ENCODE measurements at regions not wholly inside any gene's neighbourhood (a gene's known extent, or its start where the extent isn't known, plus 50 kb on each side); places are given as distances from the start of the nearest gene placed in this dataset.

DNA sequence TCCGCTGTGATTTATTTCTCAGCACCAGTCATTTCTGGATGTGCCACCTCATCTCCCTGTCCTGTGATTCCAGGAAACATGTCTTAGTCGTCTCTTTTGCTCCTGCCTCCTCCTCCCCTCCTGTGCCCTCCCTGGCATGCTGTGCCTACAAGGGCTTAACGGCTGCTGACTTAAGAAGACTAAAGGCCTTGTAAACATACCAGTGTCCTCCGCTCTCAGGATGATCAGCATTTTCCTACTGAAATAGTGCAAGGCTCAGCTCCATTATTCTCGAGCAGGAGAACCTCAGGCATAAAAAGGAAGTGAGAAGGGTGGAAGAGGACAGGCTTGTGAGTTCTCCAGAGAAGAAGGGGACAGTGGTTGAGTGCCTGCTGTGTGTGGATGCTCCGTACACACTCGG lies 61.6 kb upstream of the RUNX3 start:
- TF ChIP-seq, protein P1, sequence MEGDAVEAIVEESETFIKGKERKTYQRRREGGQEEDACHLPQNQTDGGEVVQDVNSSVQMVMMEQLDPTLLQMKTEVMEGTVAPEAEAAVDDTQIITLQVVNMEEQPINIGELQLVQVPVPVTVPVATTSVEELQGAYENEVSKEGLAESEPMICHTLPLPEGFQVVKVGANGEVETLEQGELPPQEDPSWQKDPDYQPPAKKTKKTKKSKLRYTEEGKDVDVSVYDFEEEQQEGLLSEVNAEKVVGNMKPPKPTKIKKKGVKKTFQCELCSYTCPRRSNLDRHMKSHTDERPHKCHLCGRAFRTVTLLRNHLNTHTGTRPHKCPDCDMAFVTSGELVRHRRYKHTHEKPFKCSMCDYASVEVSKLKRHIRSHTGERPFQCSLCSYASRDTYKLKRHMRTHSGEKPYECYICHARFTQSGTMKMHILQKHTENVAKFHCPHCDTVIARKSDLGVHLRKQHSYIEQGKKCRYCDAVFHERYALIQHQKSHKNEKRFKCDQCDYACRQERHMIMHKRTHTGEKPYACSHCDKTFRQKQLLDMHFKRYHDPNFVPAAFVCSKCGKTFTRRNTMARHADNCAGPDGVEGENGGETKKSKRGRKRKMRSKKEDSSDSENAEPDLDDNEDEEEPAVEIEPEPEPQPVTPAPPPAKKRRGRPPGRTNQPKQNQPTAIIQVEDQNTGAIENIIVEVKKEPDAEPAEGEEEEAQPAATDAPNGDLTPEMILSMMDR (IDR thresholded peaks at IDR 0.05) = no peak
- TF ChIP-seq EZH2 (IDR thresholded peaks at IDR 0.05; ENCODE audit: borderline replicate concordance, insufficient read depth, low read depth, low read length, poor library complexity, severe bottlenecking) = no peak
